Lower leg skin (tissue), 3 donors: ENCODE measurements at regions not wholly inside any gene's neighbourhood (a gene's known extent, or its start where the extent isn't known, plus 50 kb on each side); places are given as distances from the start of the nearest gene placed in this dataset.

Experiments used
- POLR2A ChIP-seq, 2 donors: fragments of 450-650 bp; IDR thresholded peaks; one replicate each; pipeline ENCODE4 v1.6.1; 2016 to 2017; ENCODE audit warnings: antibody characterized with exemption in 2 of 2, mild to moderate bottlenecking in 1 of 2, moderate library complexity in 1 of 2
- TF ChIP-seq, protein P1 (sequence below), 3 donors: fragments of 450-650 bp; IDR thresholded peaks; one replicate each; pipeline ENCODE4 v1.5.1; 2016; ENCODE audit warnings: antibody characterized with exemption in 3 of 3, mild to moderate bottlenecking in 3 of 3, moderate library complexity in 2 of 3

DNA sequence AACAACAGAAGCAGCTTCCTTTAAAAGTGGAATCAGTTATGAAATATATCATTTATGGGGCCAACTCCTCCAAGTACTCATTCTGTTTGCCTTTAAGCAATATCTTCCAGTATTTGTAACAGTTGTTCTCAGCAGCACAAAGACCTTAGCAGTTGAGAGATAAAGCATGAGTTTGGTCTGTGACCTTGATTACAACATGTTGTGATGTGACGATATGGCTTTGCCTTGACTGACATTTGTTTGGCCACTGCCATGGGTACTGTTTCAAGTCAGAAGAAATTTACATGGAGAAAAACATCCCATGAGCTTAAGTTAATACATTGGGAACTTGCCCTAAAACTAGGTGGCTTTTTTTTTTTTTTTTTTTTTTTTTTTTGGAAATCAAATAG, 175.1 kb upstream of the KBTBD8 start:
- TF ChIP-seq, protein P1, sequence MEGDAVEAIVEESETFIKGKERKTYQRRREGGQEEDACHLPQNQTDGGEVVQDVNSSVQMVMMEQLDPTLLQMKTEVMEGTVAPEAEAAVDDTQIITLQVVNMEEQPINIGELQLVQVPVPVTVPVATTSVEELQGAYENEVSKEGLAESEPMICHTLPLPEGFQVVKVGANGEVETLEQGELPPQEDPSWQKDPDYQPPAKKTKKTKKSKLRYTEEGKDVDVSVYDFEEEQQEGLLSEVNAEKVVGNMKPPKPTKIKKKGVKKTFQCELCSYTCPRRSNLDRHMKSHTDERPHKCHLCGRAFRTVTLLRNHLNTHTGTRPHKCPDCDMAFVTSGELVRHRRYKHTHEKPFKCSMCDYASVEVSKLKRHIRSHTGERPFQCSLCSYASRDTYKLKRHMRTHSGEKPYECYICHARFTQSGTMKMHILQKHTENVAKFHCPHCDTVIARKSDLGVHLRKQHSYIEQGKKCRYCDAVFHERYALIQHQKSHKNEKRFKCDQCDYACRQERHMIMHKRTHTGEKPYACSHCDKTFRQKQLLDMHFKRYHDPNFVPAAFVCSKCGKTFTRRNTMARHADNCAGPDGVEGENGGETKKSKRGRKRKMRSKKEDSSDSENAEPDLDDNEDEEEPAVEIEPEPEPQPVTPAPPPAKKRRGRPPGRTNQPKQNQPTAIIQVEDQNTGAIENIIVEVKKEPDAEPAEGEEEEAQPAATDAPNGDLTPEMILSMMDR (IDR thresholded peaks at IDR 0.05): no peak
- no peak for TF ChIP-seq POLR2A (IDR thresholded peaks at IDR 0.05)
